Spleen (tissue), 11 donors: ENCODE measurements at regions not wholly inside any gene's neighbourhood (a gene's known extent, or its start where the extent isn't known, plus 50 kb on each side); places are given as distances from the start of the nearest gene placed in this dataset.

Source experiments
- DNase-seq: peaks from one replicate; pipeline ENCODE4 v3.0.0-alpha.2; 2020
- H3K27ac ChIP-seq, 8 donors: fragments of 200-600 bp; sonication (generic) in 7 of 8; 1 replicate in 4 of 8; 2 replicates in 4 of 8; pipeline versions ENCODE4 v1.5.0 to v1.8.0; 2016 to 2021; ENCODE audit warnings: inconsistent platforms in 4 of 8, mild to moderate bottlenecking in 4 of 8, moderate library complexity in 1 of 8
- H3K27me3 ChIP-seq, 7 donors: fragments of 200-600 bp; sonication (generic) in 6 of 7; replicated peaks in 1 of 7; 1 replicate in 4 of 7; 2 replicates in 3 of 7; pipeline versions ENCODE4 v1.5.0 to v1.8.0; 2016 to 2021; ENCODE audit warnings: inconsistent platforms in 3 of 7, mild to moderate bottlenecking in 1 of 7
- H3K36me3 ChIP-seq, 6 donors: fragments of 200-600 bp; sonication (generic) in 5 of 6; 1 replicate in 4 of 6; 2 replicates in 2 of 6; pipeline versions ENCODE4 v1.5.0 to v1.8.0; 2016 to 2021; ENCODE audit warnings: inconsistent platforms in 2 of 6
- H3K4me1 ChIP-seq, 6 donors: fragments of 200-600 bp; sonication (generic) in 5 of 6; 1 replicate in 3 of 6; 2 replicates in 3 of 6; pipeline versions ENCODE4 v1.5.0 to v1.8.0; 2016 to 2021; ENCODE audit warnings: inconsistent platforms in 3 of 6
- H3K4me3 ChIP-seq, 8 donors: fragments of 200-600 bp; sonication (generic) in 7 of 8; 1 replicate in 4 of 8; 2 replicates in 4 of 8; pipeline versions ENCODE4 v1.5.0 to v1.8.0; 2016 to 2021; ENCODE audit warnings: inconsistent platforms in 4 of 8, mild to moderate bottlenecking in 4 of 8, moderate library complexity in 2 of 8
- H3K9me3 ChIP-seq, 8 donors: fragments of 200-600 bp; sonication (generic) in 7 of 8; 1 replicate in 4 of 8; 2 replicates in 4 of 8; pipeline versions ENCODE4 v1.5.0 to v1.8.0; 2016 to 2021; ENCODE audit warnings: inconsistent platforms in 4 of 8
- POLR2A ChIP-seq, 3 donors: fragments of 450-650 bp; IDR thresholded peaks; one replicate each; pipeline ENCODE4 v1.5.1; 2017; ENCODE audit warnings: antibody characterized with exemption in 3 of 3, mild to moderate bottlenecking in 1 of 3
- POLR2AphosphoS5 ChIP-seq, 3 donors: sonication (generic); formaldehyde crosslinking; IDR thresholded peaks; one replicate each; pipeline ENCODE4 v1.5.1; 2017; ENCODE audit warnings: antibody characterized with exemption in 3 of 3
- WGBS, 5 donors: extraction: QIAGEN DNeasy Blood & Tissue Kit in 3 of 5; methylation state at CpG; one replicate each; pipeline versions ENCODE4 v1.1.5 to v1.1.7; 2013 to 2018; 5-methylcytosine and 5-hydroxymethylcytosine counted together
- intact Hi-C: fragments of 100-400 bp; cut with DNase I; formaldehyde crosslinking; loops from one replicate; pipeline ENCODE4 v1.15.0; 2023; ENCODE audit warnings: low total_unique reads
- TF ChIP-seq, protein P1 (sequence below), 11 experiments: fragments of 200-600 bp in 7 of 11; fragments of 450-650 bp in 4 of 11; sonication (generic) in 4 of 11; IDR thresholded peaks in 8 of 11; conservative IDR thresholded peaks in 3 of 11; 1 replicate in 7 of 11; 2 replicates in 4 of 11; pipeline versions ENCODE4 v1.4.0 to v1.8.0; 2016 to 2021; ENCODE audit warnings: antibody characterized with exemption in 11 of 11, inconsistent platforms in 4 of 11, mild to moderate bottlenecking in 1 of 11
- donor health status: healthy with polysubstance abuse.
- donor health status: DM: no; HTN: no; CAD: no; lungs with moderate emphysema.
- donor health status: DM: no; HTN: no; CAD: no.
- donor health status: Bipolar disorder and iron deficiency.
- donor health status: healthy.
- donor health status: DM: no; HTN: no; CAD: no.
- donor health status: DM: yes; HTN: yes; CAD: no.

DNA sequence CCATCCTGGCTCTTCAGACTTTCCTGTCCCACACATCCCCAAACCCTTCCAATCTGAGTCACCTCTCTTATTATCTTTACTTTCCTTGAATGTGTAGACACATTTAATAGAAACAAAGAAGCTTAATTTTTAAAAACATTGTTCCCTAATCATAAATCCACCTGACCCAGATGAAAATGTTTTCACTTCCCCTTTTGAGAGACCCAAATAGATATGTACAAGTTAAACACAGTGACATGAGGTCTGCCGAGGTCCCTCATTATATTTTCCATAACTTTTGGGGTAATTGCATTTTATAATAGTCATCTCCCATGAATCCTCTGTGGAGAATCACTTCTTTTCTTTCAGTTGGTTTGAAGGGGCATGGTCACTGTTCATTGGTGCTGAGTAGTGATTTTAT, 191.1 kb downstream of the GRIN2B start:
- peaks cover 0 to 5% (median 0%) of the 10 kb centered on the region in 6 donors for H3K4me1 ChIP-seq
- H3K4me3 ChIP-seq = no peak overlapping the region
- no peak for DNase-seq
- WGBS, 5 donors = 49 to 56% (median 51%) methylated on average over 1 of the region's 1 CpG
- no peaks in the 10 kb centered on the region for H3K27me3 ChIP-seq
- TF ChIP-seq POLR2A (IDR thresholded peaks at IDR 0.05) = no peak
- TF ChIP-seq, protein P1, sequence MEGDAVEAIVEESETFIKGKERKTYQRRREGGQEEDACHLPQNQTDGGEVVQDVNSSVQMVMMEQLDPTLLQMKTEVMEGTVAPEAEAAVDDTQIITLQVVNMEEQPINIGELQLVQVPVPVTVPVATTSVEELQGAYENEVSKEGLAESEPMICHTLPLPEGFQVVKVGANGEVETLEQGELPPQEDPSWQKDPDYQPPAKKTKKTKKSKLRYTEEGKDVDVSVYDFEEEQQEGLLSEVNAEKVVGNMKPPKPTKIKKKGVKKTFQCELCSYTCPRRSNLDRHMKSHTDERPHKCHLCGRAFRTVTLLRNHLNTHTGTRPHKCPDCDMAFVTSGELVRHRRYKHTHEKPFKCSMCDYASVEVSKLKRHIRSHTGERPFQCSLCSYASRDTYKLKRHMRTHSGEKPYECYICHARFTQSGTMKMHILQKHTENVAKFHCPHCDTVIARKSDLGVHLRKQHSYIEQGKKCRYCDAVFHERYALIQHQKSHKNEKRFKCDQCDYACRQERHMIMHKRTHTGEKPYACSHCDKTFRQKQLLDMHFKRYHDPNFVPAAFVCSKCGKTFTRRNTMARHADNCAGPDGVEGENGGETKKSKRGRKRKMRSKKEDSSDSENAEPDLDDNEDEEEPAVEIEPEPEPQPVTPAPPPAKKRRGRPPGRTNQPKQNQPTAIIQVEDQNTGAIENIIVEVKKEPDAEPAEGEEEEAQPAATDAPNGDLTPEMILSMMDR (IDR thresholded peaks at IDR 0.05 in 8 of 11, conservative IDR thresholded peaks at IDR 0.05 in 3 of 11) = no peak
- TF ChIP-seq POLR2AphosphoS5 (IDR thresholded peaks at IDR 0.05) = no peak
- H3K9me3 ChIP-seq = peaks cover 0 to under 1% (median 0%) of the 10 kb centered on the region in 8 donors
- H3K27ac ChIP-seq = no peak overlapping the region
- intact Hi-C loops = no loop called here
- no peaks in the 10 kb centered on the region for H3K36me3 ChIP-seq

DNA sequence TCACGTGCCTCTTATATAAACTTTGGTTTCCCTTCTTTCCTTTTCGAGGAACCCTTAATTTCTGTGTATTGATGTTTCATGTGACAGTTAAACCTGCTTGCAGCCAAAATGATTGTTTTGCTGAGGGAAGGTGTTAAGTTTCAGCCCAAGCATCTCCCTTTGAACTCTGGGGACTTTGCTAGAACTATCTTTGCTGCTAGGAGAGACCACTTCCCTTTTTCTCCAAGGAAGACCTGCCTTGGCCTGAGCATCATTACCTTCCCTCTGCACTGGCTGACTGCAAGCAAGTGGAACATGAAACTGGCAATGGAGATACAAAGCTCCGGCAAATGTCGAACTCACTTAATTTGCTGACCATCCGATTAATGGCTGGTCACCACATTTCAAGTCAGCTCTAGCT, 192.8 kb downstream of the GRIN2B start:
- TF ChIP-seq, protein P1 (IDR thresholded peaks at IDR 0.05 in 8 of 11, conservative IDR thresholded peaks at IDR 0.05 in 3 of 11) = no peak
- TF ChIP-seq POLR2A (IDR thresholded peaks at IDR 0.05) (no peak), POLR2AphosphoS5 (IDR thresholded peaks at IDR 0.05) (no peak)
- DNase-seq = no peak
- WGBS, 5 donors = 58 to 65% (median 62%) methylated on average over 5 of the region's 5 CpGs
- no peak overlapping the region for H3K27ac ChIP-seq
- H3K27me3 ChIP-seq = no peaks in the 10 kb centered on the region
- peaks cover 0 to 5% (median 0%) of the 10 kb centered on the region in 6 donors for H3K4me1 ChIP-seq
- no peaks in the 10 kb centered on the region for H3K9me3 ChIP-seq
- no peak overlapping the region for H3K4me3 ChIP-seq
- no peaks in the 10 kb centered on the region for H3K36me3 ChIP-seq
- intact Hi-C loops = no loop called here

DNA sequence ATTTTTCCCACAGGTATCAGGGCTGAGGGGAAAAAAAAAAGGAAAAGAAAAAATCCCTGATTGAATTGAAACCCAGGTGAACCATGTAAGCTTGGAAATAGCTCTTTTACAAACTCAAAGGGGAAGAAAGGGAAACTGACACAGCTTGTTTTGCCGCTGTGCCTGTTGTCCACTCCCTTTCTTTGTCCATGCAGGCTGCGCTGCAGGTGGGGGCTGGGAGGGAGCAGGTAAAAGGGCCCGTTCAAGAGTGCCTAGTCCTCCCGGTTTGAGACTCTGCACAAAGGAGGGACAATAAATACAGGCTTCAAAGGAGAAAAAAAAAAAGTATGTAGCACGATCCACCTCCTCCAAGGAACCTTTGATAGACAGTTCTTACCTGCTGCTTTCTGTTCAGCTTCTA, 194.8 kb downstream of the GRIN2B start:
- peaks cover 0 to 5% (median 0%) of the 10 kb centered on the region in 6 donors for H3K4me1 ChIP-seq
- 57 to 63% (median 60%) methylated on average over 5 of the region's 5 CpGs for WGBS, 5 donors
- intact Hi-C loops = no loop called here
- no peaks in the 10 kb centered on the region for H3K36me3 ChIP-seq
- TF ChIP-seq POLR2AphosphoS5 (IDR thresholded peaks at IDR 0.05) (no peak), POLR2A (IDR thresholded peaks at IDR 0.05) (no peak)
- TF ChIP-seq, protein P1 (IDR thresholded peaks at IDR 0.05 in 8 of 11, conservative IDR thresholded peaks at IDR 0.05 in 3 of 11) = no peak
- no peak overlapping the region for H3K4me3 ChIP-seq
- no peaks in the 10 kb centered on the region for H3K27me3 ChIP-seq
- no peaks in the 10 kb centered on the region for H3K9me3 ChIP-seq
- DNase-seq = no peak
- no peak overlapping the region for H3K27ac ChIP-seq

DNA sequence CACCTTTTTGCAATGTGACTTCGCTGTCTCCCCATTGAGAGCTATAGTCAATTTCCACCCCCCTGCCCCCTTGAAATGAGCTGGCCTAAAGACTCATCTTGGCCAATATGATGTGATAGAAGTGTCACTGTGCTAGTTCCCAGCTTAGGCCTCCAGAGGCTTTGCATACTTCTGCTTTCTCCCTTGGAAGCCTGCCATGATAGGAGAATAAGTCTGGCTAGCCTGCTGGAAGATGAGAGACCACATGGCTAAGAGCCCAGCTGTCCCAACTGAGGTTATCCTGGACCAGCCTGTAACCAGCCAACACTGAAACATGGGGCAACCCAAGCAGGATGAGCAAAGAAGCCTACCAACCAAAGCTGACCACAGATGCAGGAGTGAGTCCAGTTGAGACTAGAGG, 196.9 kb downstream of the GRIN2B start:
- Histone ChIP-seq H3K4me3 (no peak overlapping the region), H3K27ac (no peak overlapping the region), H3K36me3 (no peaks in the 10 kb centered on the region), H3K27me3 (no peaks in the 10 kb centered on the region), H3K9me3 (no peaks in the 10 kb centered on the region), H3K4me1 (no peaks in the 10 kb centered on the region)
- TF ChIP-seq, protein P1 (IDR thresholded peaks at IDR 0.05 in 8 of 11, conservative IDR thresholded peaks at IDR 0.05 in 3 of 11) = no peak
- TF ChIP-seq POLR2A (IDR thresholded peaks at IDR 0.05) = no peak
- TF ChIP-seq POLR2AphosphoS5 (IDR thresholded peaks at IDR 0.05) = no peak
- WGBS, 5 donors = 73 to 92% (median 88%) methylated on average over 1 of the region's 1 CpG
- intact Hi-C loops = no loop called here
- DNase-seq = no peak
